Erythroblast (primary cell): ENCODE measurements at regions not wholly inside any gene's neighbourhood (a gene's known extent, or its start where the extent isn't known, plus 50 kb on each side); places are given as distances from the start of the nearest gene placed in this dataset.

Experiments
- DNase-seq, 2 experiments: peaks; one replicate each; lab custom pipeline; 2025; lab: John Stamatoyannopoulos, UW
- GATA1 ChIP-seq: IDR thresholded peaks from 2 replicates; pipeline ENCODE4 v1.6.1; 2011; ENCODE audit warnings: low read depth, mild to moderate bottlenecking, control low read depth, low read length, moderate library complexity
- POLR2A ChIP-seq: IDR thresholded peaks from 2 replicates; pipeline ENCODE4 v1.6.1; 2011; ENCODE audit warnings: mild to moderate bottlenecking, low read length

DNA sequence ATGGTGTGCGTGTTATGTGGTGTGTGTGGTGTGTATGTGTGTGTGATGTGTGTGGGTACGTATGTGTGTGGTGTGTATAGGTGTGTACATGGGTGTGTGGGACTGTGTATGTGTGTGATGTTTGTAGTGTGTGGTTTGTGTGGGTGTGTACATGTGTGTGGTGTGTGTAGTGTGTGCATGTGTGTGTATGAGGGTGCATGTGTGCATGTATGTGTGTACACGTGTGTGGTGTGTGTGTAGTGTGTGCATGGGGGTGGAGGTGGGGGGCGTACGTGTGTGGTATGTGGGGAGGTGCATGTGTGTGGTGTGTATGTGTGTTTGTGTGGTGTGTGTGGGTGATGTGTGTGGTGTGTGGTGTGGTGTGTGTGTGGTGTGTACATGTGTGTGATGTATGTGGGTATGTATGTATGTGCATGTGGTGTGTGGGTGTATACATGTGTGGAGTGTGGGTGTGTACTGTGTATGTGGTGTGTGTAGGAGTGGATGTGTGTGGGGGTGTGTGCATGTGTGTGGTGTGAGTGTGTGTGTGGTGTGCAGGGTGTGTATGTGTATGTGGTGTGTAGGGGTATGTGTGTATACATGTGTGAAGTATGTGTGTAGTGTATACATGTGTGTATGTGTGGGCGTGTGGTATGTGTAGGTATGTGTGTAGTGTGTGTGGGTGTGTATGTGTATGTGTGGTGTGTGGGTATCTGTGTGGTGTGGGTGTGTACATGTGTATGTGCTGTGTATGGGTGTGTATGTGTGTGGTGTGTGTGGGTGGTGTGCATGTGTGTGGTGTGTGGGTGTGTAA, 119.8 kb upstream of the GSC start:
- TF ChIP-seq GATA1 (no peak), POLR2A (no peak)
- DNase-seq, result no peak

- DNase-seq, result no peak
- TF ChIP-seq POLR2A (no peak), GATA1 (no peak)
These were observed 118.2 kb upstream of the GSC start for GRCh38 chr14:94888121-94888520.

- DNase-seq, result no peak
- TF ChIP-seq POLR2A (no peak), GATA1 (no peak)
These were observed 117.7 kb upstream of the GSC start for GRCh38 chr14:94887591-94887990.

DNA sequence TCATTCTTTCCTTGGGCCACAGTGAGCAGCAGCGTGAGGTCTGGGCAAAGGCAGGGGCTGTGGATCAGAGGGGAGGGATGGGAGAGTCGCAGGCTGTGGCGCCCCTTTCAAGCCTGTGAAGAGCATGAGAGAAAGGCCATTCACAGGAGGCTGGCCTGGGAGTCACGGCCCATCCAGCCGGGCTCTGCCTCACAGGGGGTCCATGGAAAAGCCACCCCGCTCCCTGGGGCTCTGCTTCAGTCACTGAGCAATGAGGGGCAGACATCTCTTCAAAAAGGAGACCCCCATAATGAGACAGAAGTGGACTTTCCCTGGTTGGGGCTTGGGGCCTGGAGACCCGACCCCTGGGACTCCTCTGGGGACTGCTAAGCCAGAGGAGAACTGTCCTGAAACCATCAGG, 117.0 kb upstream of the GSC start:
- TF ChIP-seq POLR2A (no peak), GATA1 (no peak)
- no peak for DNase-seq

DNA sequence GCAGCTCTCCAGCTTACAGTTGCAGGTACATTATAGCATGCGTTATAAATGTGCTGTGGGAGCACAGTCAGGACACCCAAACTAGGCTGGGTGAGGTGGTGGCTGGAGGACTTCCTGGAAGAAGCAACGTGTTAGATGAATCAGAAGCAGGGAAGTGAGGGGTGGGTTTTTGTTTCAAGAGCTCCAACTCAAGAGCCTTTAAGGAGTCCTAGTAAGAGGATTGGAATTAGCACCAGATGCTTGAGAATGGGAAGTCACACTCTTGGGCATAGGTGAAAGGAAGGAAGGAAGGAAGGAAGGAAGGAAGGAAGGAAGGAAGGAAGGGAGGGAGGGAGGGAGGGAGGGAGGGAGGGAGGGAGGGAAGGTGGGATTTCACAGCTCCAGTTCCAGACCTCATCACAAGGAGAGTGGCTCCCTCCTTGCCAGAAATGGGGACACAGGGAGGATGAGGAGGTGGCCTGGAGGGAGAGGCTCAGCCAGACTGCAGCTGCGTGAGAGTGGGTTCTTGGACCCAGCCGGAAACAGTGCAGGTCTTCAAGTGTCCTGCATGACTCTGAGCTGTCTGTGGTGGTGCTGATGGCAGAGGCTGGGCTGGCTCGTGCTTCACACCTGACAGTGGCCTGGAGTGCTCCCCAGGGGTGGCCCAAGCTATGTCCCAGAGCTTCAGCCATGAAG, 115.7 kb upstream of the GSC start:
- DNase-seq, result no peak

DNA sequence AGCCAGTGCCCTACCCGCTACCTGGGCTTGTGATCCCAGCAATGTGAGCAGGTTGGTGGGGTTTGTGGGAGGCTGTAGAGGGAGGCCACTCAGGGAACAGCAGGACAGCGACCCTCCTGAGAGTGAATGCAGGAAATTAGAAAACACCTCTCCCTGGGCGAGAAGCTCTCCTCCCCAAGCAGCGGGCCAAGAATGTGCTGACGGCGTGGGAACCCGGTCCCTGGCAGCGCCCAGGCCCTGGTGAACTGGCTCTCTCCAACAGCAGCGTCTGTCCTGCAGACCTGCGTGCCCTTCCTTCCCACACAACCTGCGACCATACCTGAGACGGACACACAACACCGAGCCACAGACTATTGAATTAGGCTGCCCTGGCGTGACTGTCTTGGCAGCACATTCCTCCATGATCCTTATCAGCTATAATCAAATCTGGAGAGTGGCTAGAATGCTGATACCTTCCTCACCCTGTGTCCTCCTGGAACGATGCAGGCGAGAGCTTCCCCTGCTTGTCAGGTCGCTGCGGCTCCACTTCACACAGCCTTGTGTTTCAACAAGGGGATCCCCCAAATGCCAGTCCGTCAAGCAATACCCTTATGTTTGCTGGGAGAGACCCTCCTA, 114.8 kb upstream of the GSC start:
- TF ChIP-seq GATA1 (no peak), POLR2A (no peak)
- DNase-seq, result no peak

More for the DNA sequence above, 115.7 kb upstream of the GSC start:
- no peak for TF ChIP-seq POLR2A
- no peak for TF ChIP-seq GATA1

- TF ChIP-seq GATA1, result no peak
- DNase-seq, result no peak
These were observed 112.5 kb upstream of the GSC start for GRCh38 chr14:94882401-94882800.

- DNase-seq, result no peak
- no peak for TF ChIP-seq GATA1
- no peak for TF ChIP-seq POLR2A
These were observed 111.0 kb upstream of the GSC start for GRCh38 chr14:94880876-94881275.

DNA sequence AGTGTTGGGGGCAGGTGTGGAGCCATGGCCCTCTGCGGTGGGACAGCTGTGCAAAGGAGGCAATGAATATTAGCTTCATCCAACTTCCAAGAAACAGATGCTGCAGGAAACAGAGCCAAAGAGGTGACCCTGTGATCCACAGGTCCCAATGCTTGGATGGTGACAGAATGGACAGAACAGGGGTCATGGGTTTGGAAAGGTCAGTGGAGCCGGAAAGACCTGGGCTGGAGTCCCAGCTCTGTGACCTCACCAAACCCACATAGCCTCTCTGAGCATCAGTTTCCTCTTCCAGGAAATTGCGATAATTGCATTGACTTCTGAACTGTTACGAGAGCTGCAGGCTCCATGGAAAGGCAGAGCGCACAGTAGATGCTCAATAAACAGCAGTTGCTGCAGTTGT, 110.2 kb upstream of the GSC start:
- TF ChIP-seq POLR2A, result no peak
- TF ChIP-seq GATA1, result no peak
- no peak for DNase-seq

- TF ChIP-seq GATA1 (no peak), POLR2A (no peak)
- DNase-seq, result no peak
These were observed 109.6 kb upstream of the GSC start for GRCh38 chr14:94879537-94879936.

- DNase-seq, result no peak
- TF ChIP-seq POLR2A, result no peak
- TF ChIP-seq GATA1, result no peak
These were observed 106.4 kb upstream of the GSC start for GRCh38 chr14:94876306-94876705.

DNA sequence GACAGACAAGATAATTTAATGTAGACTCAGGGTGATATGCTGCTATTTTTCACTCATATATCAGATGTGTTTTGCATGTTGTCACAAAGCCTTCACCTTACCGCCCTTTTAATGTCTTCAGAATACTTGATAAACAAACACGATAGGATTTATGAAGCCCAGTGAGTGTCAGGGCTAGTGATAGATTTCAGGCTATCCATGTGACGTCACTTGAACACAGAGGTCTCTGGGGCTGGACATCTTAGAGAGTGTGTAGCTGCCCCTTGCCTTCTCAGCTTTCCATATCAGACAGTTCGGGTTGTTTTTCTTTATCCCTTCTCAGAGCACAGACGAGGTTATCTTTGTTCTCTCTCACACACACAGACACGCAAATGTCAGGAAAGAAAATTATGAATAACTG, 105.3 kb upstream of the GSC start:
- no peak for TF ChIP-seq POLR2A
- no peak for TF ChIP-seq GATA1
- DNase-seq, result no peak

GRCh38 chr14:94868772-94869072, 98.8 kb upstream of the GSC start:
- TF ChIP-seq GATA1 (no peak), POLR2A (no peak)
- no peak for DNase-seq
